KBM-7 (cell line): ENCODE measurements at regions not wholly inside any gene's neighbourhood (a gene's known extent, or its start where the extent isn't known, plus 50 kb on each side); places are given as distances from the start of the nearest gene placed in this dataset.
"Not testable (repeated sequence)": the region's sequence is repeated elsewhere in the genome, so short reads cannot be mapped to it uniquely, and the experiment has no call there.

ENCODE experiments used
- DNase-seq: peaks from one replicate; pipeline ENCODE4 v3.0.0-alpha.2; 2015
- in situ Hi-C: fragments of 300-500 bp; cut with MboI; formaldehyde crosslinking; loops from 2 replicates; pipeline ENCODE4 v1.14.3; 2020; ENCODE audit warnings: low sequenced_read_pairs, low pct_unique_long_range_greater_than_20kb, mixed read lengths

- DNase-seq, in situ Hi-C loops: not testable (repeated sequence)
Observed at GRCh38 chr6:60574723-60575122, 1711.3 kb downstream of the KHDRBS2 start.

- DNase-seq, in situ Hi-C loops: not testable (repeated sequence)
Observed at GRCh38 chr6:60572607-60573006, 1713.4 kb downstream of the KHDRBS2 start.

GRCh38 chr6:60571293-60572016 lies 1714.6 kb downstream of the KHDRBS2 start:
- in situ Hi-C loops, DNase-seq: not testable (repeated sequence)

GRCh38 chr6:60570599-60570998 lies 1715.4 kb downstream of the KHDRBS2 start:
- in situ Hi-C loops: not testable (repeated sequence)

GRCh38 chr6:60567447-60568187 lies 1718.4 kb downstream of the KHDRBS2 start:
- in situ Hi-C loops, DNase-seq: not testable (repeated sequence)

More at GRCh38 chr6:60570599-60570998, 1715.4 kb downstream of the KHDRBS2 start:
- not testable (repeated sequence) for DNase-seq

- peak; percentile 13 for DNase-seq
- in situ Hi-C loops: not testable (repeated sequence)
Observed at GRCh38 chr6:60566387-60566786, 1719.6 kb downstream of the KHDRBS2 start.

GRCh38 chr6:60559702-60560101 lies 1726.3 kb downstream of the KHDRBS2 start:
- in situ Hi-C loops, DNase-seq: not testable (repeated sequence)

GRCh38 chr6:60547340-60547739 lies 1738.7 kb downstream of the KHDRBS2 start:
- DNase-seq, in situ Hi-C loops: not testable (repeated sequence)

- DNase-seq, in situ Hi-C loops: not testable (repeated sequence)
Observed at GRCh38 chr6:60524770-60525169, 1761.3 kb downstream of the KHDRBS2 start.

- DNase-seq: peak; percentile 4
Observed at GRCh38 chr6:60477747-60478146, 1808.3 kb downstream of the KHDRBS2 start.

GRCh38 chr6:60473805-60474204 lies 1812.2 kb downstream of the KHDRBS2 start:
- DNase-seq, in situ Hi-C loops: not testable (repeated sequence)

More at GRCh38 chr6:60477747-60478146, 1808.3 kb downstream of the KHDRBS2 start:
- in situ Hi-C loops: not testable (repeated sequence)

GRCh38 chr6:60471426-60471825 lies 1814.6 kb downstream of the KHDRBS2 start:
- in situ Hi-C loops, DNase-seq: not testable (repeated sequence)

- in situ Hi-C loops, DNase-seq: not testable (repeated sequence)
Observed at GRCh38 chr6:60450428-60450827, 1835.6 kb downstream of the KHDRBS2 start.

- in situ Hi-C loops, DNase-seq: not testable (repeated sequence)
Observed at GRCh38 chr6:60444532-60444931, 1841.5 kb downstream of the KHDRBS2 start.

GRCh38 chr6:60439709-60440108 lies 1846.3 kb downstream of the KHDRBS2 start:
- in situ Hi-C loops, DNase-seq: not testable (repeated sequence)

- in situ Hi-C loops, DNase-seq: not testable (repeated sequence)
Observed at GRCh38 chr6:60422691-60423090, 1863.3 kb downstream of the KHDRBS2 start.

- in situ Hi-C loops, DNase-seq: not testable (repeated sequence)
Observed at GRCh38 chr6:60416118-60416517, 1869.9 kb downstream of the KHDRBS2 start.

- in situ Hi-C loops, DNase-seq: not testable (repeated sequence)
Observed at GRCh38 chr6:60408747-60409146, 1877.3 kb downstream of the KHDRBS2 start.

- in situ Hi-C loops, DNase-seq: not testable (repeated sequence)
Observed at GRCh38 chr6:60403268-60403667, 1882.8 kb downstream of the KHDRBS2 start.

- DNase-seq, in situ Hi-C loops: not testable (repeated sequence)
Observed at GRCh38 chr6:60402490-60402889, 1883.5 kb downstream of the KHDRBS2 start.
